ENCODE measurements at regions not wholly inside any gene's neighbourhood (a gene's known extent, or its start where the extent isn't known, plus 50 kb on each side); places are given as distances from the start of the nearest gene placed in this dataset.

DNA sequence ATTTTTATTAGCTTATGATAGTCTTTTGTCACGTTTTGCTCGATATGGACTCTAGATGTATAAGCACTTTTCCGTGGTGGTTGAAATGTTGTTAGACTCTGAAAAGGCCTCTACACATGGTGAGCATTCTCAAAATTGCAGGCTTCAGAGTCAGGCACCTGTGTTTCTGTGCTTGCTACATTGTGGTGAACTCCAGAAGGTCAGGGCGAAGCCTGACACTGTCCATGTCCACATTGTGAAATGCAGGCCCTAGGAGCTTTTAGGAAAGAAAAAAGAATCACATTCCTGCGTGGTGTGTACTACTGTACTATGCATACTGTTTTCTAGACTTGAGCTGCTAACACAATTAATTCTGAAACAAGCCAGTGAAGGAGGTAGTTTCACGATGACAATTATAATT is 86.3 kb downstream of the HS3ST1 start:
- no peak for DNase-seq

DNA sequence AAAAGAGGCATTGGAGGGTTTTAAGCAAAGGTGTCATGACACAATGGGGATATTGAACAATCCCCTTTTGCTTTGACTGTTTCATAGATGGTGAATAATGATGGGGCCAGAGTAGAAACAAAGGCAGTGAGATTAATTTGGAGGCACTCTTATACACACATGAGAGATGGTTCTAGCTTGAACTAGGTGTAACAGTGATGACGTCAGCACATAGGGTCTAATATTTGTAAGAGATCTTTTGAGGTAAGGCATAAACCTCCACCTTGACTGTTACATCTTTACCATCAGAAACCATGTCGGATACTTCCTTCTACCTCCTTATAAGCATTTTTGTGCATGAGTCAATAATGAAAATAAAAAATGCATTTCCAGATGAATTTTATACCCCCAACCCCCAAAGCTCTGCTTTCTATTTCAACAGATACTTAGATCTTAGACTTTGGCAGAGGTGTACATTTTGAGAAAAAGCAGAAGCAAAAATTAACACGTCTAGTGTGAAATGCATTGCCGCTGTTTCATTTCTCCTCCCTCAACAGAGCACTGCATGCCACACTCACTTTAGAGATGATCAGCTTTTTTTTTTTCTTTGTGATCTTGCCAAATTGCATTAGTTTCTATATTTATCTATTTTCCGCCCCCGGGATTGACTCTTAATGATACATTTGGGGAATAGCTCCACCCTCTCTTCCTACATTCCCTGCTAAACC is 87.2 kb downstream of the HS3ST1 start:
- DNase-seq: no peak

DNA sequence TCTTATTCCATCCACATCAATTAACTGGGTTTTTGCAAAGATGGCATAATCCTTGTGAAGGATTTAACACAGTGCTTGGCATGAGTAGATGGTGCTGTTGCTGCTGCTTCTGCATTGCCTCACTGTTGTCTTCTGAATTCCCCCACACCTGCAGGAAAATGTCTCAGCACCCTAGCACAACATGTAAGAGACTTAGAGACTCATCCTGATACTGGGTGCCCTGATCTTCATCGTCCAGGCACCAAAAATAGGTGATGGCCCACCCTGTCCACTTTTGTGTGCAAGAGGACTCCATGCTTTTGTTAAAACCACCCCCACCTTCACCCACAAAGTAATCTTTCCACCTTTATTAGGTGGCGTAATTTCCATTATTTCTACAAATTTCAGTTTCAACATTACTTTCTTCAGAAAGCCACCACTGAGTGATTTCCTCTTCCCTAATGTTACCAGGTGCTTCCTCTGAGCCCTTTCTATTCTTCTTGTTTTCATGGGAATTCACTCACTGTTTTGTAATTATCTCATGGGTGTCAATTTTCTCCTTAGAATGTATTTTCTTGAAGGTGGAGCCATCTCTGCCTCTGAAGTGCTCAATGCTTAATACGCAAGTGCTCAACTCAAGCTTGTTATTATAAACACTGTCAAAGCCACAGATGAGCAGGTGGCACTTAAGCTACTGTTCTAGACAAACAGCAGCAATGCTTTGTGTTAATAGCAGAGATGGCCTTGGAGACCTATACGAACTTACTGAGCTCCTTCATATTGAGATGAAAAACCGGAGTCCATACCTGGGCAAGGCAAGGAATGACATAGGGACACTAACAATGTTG is 89.5 kb downstream of the HS3ST1 start:
- no peak for DNase-seq

DNA sequence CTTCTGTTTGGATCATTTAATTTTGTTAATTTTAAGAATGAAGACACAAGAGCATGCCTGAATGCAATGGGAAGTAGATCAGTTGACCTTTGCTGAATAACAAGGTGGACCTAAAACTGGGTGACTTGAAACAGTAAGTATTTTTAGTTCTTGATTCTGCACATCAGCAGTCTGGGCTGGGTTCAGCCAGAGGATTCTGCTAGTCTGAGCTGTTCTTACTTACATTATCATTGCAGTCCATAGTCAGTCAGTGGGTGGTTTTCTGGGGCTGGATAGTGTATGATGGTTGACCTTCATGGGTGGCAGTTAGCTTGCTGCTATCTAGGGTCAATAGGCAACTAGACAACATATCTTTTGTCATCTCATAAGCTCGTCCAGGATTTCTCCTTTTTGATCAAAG is 91.4 kb downstream of the HS3ST1 start:
- no peak for DNase-seq

DNA sequence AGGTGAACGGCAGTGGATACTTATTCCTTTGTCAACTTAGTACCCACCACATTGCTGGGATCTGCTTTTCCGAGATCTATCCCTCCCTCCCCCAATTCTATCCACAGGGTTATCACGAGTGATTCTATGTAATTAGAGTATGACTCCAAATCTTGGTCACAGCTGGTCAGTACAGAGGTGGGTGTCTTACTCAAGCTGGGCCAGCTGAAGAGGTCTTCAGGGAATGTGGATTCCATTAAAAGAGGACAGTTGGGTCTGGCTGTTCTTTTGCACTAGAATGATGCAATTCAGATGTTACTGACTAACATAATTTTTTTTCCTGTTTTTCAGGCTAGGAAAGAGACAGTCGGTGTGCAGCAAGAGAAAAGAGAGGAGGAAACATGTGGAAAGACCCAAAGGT is 92.3 kb downstream of the HS3ST1 start:
- DNase-seq: no peak

DNA sequence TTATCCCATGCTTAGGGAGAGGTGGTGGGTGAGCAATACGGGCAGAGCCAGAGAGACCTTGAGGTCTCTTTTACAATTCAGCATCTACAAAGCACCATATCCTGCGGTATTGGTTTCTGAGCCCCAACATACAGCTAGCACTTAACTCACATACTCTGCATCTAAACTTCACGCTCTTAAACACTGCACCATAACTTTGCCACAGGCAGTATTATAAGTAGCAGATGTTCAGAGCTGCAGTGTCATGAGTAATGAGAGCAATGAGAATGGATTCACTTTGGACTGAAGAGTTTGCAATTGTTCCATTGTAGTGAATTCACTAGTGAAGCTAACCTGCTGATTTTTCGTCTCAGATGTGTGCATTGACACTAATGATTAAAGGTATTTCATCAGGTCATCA is 93.8 kb downstream of the HS3ST1 start:
- no peak for DNase-seq

DNA sequence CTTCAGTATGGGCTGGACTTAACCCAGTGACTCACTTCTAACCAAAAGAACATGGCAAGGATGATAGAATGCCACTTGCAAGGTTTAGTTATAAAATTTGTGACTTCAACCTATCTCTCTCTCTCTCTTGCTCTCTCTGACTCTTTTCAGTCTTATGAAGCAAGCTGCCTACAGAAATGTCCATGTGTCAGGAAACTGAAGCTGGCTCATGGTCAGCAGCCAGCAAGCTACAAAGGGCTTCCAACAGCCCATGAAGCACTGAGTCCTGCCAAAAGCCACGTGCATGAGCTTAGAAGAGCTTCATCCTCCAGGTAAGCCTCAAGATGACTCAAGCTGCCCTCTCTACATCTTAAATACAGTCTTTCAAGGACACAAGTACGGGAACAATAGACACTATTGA is 100.3 kb downstream of the HS3ST1 start:
- DNase-seq: no peak

DNA sequence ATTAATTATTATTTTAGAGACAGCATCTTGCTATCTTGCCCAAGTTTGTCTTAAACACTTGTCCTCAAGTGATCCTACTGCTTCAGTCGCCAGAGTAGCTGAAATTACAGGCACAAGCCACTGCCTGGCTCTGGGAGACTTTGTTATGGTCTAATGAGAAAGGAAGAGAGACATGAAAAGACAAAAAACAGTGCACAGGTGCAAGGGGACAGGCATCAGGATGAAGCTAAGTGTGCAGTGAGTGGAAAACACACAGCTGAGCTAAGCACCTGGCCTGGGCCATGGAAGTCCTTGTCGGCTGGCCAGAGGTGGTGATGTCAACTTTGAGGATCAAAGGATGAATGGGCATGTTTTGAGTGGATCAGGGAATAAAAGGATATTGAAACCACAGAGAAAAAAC is 102.7 kb downstream of the HS3ST1 start:
- no peak for DNase-seq

DNA sequence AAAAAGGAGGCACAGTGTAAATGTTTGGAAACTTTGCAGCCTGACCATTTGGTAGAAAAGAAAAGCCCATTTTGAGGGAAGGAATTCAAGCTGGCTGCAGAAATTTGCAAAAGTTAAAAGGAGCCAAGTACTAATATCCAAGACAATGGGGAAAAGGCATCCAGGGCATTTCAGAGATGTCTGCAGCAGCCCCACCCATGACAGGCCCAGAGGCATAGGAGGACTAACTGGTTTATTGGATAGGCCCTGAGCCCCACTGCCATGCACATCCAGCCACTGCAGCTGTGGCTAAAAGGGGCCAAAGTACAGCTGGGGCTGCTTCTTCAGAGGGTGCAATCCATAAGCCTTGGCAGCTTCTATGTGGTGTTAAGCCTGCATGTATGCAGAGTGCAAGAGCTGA is 104.9 kb downstream of the HS3ST1 start:
- no peak for DNase-seq

DNA sequence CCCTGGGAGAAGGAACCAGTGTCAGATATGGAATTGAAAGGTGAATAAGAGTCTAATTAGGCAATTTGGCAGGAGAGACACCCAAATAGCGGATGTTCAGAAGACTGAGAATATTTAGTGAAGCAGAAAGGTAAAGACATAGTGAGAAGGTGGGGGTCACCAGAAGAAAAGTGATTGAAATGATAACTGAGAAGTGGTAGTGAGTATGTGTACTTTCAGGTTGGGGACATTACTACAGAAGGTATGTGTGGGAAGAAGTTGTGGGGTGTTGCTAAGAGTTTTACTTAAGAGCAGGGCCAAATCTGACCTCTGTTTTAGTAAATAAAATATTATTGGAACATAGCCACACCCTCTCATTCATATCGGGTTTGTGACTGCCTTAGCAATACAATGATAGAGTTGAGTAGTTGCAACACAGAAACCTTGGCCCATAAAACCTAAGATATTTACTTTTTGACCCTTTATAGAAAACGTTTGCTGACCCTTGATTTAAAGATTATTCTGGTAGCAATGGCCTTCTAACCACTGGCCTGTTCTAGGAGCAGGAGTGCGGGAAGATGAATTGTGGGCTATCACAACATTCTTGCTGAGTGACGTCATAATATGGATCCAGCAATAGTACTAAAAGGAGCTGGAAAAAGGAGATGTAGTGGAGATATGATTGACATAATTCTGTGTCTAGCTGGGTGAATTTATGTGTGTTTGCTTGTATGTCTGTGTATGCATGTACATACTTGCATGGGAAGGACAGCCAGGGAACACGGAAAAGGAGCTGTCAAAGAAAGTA is 115.3 kb downstream of the HS3ST1 start:
- DNase-seq: peak; percentile 23

DNA sequence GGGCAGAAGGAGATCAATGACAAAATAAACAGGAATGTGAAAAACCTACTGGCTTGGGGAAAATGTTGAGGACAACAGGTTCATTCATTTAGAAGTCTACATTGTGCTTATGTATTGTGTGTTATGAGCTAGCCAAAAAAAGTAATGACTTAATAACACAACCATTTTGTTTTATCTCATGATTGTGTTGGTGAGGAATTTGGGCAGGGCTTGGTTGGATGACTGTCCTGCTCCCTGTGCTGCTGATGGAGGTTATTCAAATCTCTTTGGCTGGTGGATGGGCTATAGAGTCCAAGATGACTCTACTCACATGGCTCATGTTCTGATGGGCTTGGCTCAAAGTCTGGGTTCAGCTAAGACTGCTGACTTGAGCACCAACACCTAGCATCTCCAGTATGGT is 116.3 kb downstream of the HS3ST1 start:
- peak; percentile 68 for DNase-seq

DNA sequence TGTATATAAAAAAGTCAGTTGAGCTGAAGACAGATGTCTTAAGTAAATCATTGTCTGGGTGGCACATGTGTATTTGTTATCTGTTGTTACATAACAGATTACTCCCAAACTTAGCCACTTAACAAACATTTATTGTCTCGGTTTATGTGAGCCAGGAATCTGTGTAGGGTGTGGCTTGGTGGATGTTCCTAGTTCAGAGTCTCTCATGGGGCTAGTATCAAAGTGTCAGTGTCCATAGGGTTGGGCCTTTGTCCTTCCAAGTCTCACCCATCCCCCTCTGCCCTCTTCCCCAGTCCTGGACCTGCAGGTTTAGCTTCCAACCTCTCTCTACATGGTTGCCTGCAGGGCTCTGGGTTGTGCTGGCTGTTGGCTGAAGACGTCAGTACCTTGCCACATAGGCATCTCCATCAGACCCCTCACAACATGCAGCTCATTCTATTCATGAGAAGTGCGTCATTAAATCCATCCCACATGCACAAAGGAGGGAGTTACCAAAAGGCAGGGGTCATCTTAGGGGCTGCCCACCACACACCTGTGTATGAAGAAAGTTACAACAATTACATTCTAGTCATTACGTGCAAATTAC is 127.5 kb downstream of the HS3ST1 start:
- no peak for DNase-seq

DNA sequence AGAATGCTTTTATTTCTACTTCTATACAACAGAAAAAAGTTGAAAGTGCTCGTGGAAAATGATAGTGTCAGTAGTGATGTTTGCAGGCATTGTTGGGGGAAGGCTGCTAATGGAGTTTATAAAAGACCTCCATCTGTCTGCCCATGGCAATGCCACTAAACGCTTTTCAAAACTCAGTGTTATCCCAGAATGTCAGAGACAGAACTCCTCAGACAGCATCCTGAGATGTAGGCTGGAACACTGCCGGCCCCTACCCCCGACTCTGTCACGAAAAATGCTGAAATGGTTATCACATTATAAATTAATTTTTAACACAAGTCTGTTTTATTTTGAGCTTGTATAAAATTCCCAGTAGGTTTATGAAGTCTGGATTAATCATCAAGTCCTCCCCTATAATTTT is 128.9 kb downstream of the HS3ST1 start:
- no peak for DNase-seq

DNA sequence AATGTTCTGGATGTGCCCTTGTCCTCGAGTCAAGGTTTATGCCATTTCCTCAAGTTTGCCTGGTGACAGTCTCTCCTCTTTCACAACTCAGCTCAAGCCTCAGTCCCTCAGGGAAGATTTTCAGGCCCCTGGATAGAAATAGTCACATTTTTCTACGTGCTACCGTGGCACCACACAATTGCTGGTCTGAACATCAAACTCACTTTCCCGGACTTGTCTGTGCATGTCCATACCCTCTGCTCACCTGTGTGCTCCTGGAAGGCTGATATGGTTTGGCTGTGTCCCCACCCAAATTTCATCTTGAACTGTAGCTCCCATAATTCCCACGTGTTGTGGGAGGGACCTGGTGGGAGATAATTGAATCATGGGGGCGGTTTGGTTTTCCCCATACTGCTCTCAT is 129.7 kb downstream of the HS3ST1 start:
- no peak for DNase-seq

DNA sequence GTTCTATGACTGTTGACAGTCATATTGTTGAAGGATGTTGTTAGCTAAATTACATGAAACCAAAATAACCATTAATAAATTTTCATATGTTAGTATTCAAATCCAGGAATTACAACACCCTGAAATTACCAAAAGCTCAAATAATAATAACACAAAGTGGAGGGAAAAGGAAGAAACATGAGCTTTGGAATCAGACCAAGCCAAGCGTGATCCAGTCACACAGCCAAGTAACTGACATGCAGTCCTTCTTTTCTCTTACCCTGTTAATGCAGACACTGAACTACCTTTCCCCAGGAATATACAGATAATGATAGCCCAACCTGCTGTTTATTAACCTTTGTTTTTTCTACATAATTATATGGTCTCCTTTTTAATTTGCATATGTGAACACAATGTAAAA is 130.2 kb downstream of the HS3ST1 start:
- no peak for DNase-seq

DNA sequence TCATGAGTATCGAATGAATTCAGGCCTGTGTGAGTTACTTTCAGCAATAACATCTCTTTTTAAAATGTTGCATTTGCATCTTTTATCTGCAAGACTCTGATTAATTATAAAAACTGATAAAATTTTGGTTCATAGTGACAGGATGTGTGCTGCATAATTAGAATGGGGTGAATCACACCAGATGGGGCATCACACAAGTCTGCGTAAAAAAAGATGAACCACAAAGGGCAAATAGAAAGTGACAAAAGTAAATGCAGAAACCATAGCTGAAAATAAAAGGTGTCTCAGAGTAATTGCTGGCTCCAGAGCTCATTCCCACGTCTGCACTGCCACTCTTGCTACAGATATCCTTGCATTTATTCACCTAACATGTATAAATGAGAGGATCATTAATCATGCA is 131.1 kb downstream of the HS3ST1 start:
- no peak for DNase-seq

DNA sequence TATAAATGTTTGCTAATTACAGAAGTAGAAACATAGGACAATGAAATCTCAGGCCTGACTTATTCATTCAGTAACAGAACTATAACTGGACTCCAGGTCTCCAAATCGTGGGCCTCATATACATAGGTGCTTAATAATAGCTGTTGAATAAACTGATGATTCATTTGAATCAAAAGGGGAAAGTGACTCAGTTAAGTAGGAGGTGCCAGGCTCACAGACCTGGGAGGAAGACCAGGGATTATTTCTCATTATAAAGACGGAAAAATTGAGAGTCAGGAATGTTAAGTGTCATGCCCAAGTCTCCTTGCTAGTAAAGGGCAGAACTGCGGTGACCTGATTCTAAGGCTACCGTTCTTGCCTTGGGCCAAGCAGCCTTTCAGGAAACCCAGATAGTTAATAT is 131.5 kb downstream of the HS3ST1 start:
- DNase-seq: no peak

DNA sequence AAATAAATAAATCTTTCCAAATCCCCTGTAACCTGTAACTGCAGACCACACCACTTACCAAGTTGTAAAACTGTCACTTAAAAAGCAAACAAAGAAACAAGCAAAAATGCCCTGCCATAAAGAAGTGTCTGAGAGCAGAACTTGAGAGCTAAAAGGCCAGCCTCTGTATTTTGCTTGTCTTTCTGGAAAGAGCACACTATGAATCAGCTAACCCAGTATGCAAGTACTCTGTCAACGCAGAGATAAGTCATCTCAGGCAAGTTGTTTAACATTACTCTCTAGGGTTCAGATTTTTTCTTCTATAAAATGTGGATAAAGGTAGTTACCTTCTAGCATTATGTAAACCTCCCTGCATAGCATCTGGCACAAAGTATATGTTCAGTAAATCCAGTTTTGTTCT is 134.8 kb downstream of the HS3ST1 start:
- DNase-seq: peak; percentile 15

DNA sequence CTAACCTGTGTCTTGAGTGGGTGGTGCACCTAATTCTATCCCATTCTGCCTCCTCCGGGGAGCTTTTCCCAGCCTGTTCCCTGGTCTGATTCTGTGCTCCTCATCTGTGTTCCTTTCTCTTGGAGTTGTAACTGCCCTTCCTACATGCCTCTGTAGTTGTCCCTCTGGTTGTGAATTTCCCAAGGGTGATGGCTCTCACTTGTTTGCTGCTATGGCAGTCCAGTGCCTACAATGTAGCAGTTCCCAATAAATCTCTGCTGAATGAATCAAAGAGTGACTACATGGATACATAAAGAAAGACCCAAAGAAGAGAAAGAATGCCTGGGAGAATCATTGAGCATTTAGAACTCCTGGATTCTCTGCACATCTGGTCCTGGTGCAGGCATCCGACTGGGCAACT is 141.6 kb downstream of the HS3ST1 start:
- DNase-seq: no peak

DNA sequence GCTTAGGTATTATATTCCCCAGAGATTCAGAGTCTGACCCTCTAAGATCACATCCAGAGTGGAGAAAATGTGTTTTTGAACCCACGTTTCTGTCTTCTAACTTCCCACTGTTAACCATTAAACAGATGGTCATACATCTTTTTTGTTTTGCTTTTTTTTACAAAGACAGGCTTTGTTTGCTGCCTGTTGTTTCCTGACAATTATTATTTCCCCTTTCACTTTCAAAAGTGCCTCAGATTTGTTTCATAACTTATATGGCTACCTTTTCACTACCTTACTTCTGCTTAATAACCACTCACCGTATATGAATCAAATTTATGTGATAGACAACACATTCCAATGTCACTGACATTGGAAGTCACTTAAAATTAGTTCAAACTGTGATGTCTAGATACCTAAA is 142.2 kb downstream of the HS3ST1 start:
- DNase-seq: no peak

DNA sequence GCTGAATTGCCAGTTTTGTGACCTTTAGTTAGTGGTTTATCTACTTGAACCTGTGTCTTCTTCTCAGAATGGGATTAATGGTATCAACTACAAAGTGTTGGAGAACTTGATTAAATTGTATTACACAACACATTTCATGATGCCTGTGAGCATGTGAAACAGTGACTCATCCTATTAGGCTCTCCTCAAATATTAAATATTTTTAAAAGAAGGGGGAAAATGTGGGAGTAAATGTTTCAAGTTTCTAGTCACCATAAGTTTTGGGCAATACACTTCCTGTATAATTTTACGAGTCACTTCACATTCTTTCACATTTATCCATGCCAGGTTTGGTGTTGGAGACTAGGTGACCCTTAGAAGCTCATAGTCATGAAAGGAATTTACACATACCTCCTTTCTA is 147.0 kb downstream of the HS3ST1 start:
- DNase-seq: peak; percentile 43

DNA sequence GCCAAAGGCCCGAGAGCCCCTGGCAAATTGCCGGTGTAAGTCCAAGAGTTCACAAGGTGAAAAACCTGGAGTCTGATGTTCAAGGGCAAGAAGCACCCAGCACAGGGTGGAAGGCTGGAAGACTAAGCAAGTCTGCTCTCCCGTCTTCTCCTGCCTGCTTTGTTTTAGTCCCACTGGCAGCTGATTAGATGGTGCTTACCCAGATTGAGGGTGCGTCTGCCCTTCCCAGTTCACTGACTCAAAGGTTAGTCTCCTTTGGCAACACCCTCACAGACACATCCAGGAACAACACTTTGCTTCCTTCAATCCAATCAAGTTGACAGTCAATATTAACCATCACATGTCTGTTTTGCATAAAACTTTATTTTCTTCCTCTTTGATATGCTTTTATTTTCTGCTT is 157.4 kb downstream of the HS3ST1 start:
- no peak for DNase-seq

DNA sequence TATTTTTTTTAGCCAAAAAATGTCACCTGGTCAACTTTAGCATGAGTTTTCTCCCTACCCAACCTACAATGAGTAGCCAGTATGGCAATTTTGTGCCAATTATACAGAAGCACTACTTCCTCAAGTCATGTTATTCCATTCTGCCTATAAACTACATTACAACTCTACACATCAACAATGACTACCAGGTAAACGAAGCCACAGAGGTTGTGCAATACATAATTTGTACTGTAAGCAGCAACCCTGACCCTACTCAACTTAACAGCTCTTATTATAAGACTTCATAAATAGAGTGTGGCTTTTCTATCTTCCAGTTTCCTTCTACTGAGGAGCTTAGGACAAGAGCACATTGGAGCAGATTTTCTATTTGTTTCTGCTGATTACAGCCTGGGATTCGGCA is 160.5 kb downstream of the HS3ST1 start:
- DNase-seq: no peak

All from fibroblast of skin of scalp (primary cell).